NCI-H748 treated with DMSO at 0.1 percent for 48 hours (cell line): ENCODE measurements at regions not wholly inside any gene's neighbourhood (a gene's known extent, or its start where the extent isn't known, plus 50 kb on each side); places are given as distances from the start of the nearest gene placed in this dataset.
"Not testable (repeated sequence)": the region's sequence is repeated elsewhere in the genome, so short reads cannot be mapped to it uniquely, and the experiment has no call there.

Experiments used
- DNase-seq: peaks from one replicate; lab custom pipeline; 2025; lab: John Stamatoyannopoulos, UW

- DNase-seq: no peak
These were observed 628.0 kb downstream of the TMEM114 start for GRCh38 chr16:7962091-7962879.

GRCh38 chr16:7957151-7957550 is 624.5 kb downstream of the RBFOX1 start:
- no peak for DNase-seq

GRCh38 chr16:7953360-7953759 is 620.7 kb downstream of the RBFOX1 start:
- DNase-seq: no peak

- no peak for DNase-seq
These were observed 613.5 kb downstream of the RBFOX1 start for GRCh38 chr16:7946142-7946541.

GRCh38 chr16:7938175-7938574 is 605.5 kb downstream of the RBFOX1 start:
- DNase-seq: no peak

- no peak for DNase-seq
These were observed 588.7 kb downstream of the RBFOX1 start for GRCh38 chr16:7921345-7921744.

GRCh38 chr16:7919782-7920181 is 587.1 kb downstream of the RBFOX1 start:
- no peak for DNase-seq

- DNase-seq: no peak
These were observed 582.1 kb downstream of the RBFOX1 start for GRCh38 chr16:7914748-7915147.

GRCh38 chr16:7912132-7912531 is 579.5 kb downstream of the RBFOX1 start:
- no peak for DNase-seq

GRCh38 chr16:7910116-7910515 is 577.5 kb downstream of the RBFOX1 start:
- peak; percentile 3 for DNase-seq

GRCh38 chr16:7888411-7888810 is 555.8 kb downstream of the RBFOX1 start:
- no peak for DNase-seq

- no peak for DNase-seq
These were observed 554.7 kb downstream of the RBFOX1 start for GRCh38 chr16:7887316-7887715.

- no peak for DNase-seq
These were observed 539.3 kb downstream of the RBFOX1 start for GRCh38 chr16:7871979-7872378.

GRCh38 chr16:7871371-7871770 is 538.7 kb downstream of the RBFOX1 start:
- DNase-seq: no peak

- no peak for DNase-seq
These were observed 535.2 kb downstream of the RBFOX1 start for GRCh38 chr16:7867831-7868230.

GRCh38 chr16:7866144-7866543 is 533.5 kb downstream of the RBFOX1 start:
- no peak for DNase-seq

- DNase-seq: not testable (repeated sequence)
These were observed 532.7 kb downstream of the RBFOX1 start for GRCh38 chr16:7865393-7865792.

GRCh38 chr16:7861891-7862582 is 529.4 kb downstream of the RBFOX1 start:
- no peak for DNase-seq

- DNase-seq: no peak
These were observed 520.6 kb downstream of the RBFOX1 start for GRCh38 chr16:7853197-7853596.

- DNase-seq: no peak
These were observed 517.2 kb downstream of the RBFOX1 start for GRCh38 chr16:7849841-7850240.

GRCh38 chr16:7843261-7843660 is 510.6 kb downstream of the RBFOX1 start:
- DNase-seq: peak; percentile 41

GRCh38 chr16:7839568-7839967 is 506.9 kb downstream of the RBFOX1 start:
- no peak for DNase-seq

GRCh38 chr16:7834771-7835431 is 502.3 kb downstream of the RBFOX1 start:
- peak; percentile 72 for DNase-seq
